GM18505 (cell line): ENCODE measurements at regions not wholly inside any gene's neighbourhood (a gene's known extent, or its start where the extent isn't known, plus 50 kb on each side); places are given as distances from the start of the nearest gene placed in this dataset.
"Not testable (repeated sequence)": the region's sequence is repeated elsewhere in the genome, so short reads cannot be mapped to it uniquely, and the experiment has no call there.

Experiments
- ATAC-seq: cut with Tn5 transposase; IDR thresholded peaks from one replicate; pipeline ENCODE4 v1.9.1; 2021; ENCODE audit not compliant: unreplicated experiment
- POLR2A ChIP-seq: IDR thresholded peaks from 4 replicates; pipeline ENCODE4 v1.6.1; 2011; ENCODE audit warnings: borderline replicate concordance; ENCODE audit not compliant: insufficient read depth, insufficient read length; ENCODE audit errors: extremely low read depth

- no peak for TF ChIP-seq POLR2A
- ATAC-seq = no peak
These were observed 162.6 kb upstream of the AUTS2 start for GRCh38 chr7:69435711-69436110.

- TF ChIP-seq POLR2A = no peak
- ATAC-seq = no peak
These were observed 161.3 kb upstream of the AUTS2 start for GRCh38 chr7:69436946-69437345.

GRCh38 chr7:69438584-69439412 is 159.5 kb upstream of the AUTS2 start:
- TF ChIP-seq POLR2A = no peak
- no peak for ATAC-seq

DNA sequence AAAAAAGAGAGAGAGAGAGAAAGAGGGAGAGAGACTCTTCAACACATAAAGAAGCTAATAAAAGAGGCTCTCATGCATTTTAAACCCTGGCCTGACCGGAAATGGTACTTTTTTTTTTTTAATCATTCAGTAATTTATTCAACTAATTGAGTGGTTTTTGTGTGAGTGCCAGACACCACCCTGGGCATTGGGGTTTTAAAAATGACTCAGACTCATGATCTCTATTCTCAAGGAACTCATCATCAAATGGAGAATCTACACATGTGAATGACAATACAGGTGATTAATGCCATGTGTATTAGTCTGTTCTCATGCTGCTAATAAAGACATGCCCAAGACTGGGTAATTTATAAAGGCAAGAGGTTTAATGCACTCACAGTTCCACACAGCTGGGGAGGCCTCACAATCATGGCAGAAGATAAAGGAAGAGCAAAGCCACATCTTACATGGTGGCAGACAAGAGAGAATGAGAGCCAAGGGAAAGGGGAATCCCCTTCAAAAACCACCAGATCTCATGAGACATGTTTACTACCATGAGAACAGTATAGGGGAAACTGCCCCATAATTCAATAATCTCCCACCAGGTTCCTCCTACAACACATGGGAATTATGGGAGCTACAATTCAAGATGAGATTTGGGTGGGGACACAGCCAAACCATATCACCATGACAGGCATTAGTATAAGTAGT is 158.5 kb upstream of the AUTS2 start:
- TF ChIP-seq POLR2A = no peak

GRCh38 chr7:69440976-69441375 is 157.3 kb upstream of the AUTS2 start:
- no peak for ATAC-seq

More for the DNA sequence above, 158.5 kb upstream of the AUTS2 start:
- no peak for ATAC-seq

GRCh38 chr7:69443136-69443535 is 155.1 kb upstream of the AUTS2 start:
- no peak for ATAC-seq
- TF ChIP-seq POLR2A = no peak

More at GRCh38 chr7:69440976-69441375, 157.3 kb upstream of the AUTS2 start:
- no peak for TF ChIP-seq POLR2A

GRCh38 chr7:69445541-69445940 is 152.7 kb upstream of the AUTS2 start:
- TF ChIP-seq POLR2A = no peak
- ATAC-seq = no peak

DNA sequence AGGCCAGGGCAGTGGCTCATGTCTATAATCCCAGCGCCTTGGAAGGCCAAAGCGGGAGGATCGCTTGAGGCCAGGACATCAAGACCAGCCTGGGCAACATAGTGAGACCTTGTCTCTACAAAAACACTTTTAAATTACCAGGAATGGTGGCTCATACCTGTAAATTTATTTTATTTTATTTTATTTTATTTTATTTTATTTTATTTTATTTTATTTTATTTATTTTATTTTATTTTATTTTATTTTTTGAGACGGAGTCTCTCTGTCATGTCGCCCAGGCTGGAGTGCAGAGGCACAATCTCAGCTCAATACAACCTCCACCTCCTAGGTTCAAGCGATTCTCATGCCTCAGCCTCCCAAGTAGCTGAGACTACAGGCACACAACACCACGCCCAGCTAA is 152.1 kb upstream of the AUTS2 start:
- ATAC-seq = not testable (repeated sequence)

- ATAC-seq = no peak
- TF ChIP-seq POLR2A = no peak
These were observed 150.2 kb upstream of the AUTS2 start for GRCh38 chr7:69448071-69448470.

DNA sequence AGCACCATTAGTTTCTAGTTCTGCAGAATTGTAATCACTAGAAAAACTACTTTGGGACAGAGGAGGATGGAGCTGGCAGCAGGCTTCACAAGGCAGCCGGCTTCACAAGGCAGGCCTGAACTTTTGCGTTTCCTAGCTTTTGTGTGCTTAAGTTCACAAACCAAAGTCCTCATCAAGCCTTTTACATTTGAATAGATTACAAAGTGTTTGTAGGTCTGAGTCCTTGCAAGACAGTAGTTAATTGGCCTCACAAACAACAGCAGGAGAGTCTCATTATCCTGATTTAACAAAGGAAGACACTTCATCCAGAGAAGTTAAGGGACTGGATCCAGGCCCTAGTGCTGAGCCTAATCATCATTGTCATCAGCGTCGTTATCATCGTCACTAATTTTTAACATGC is 147.8 kb upstream of the AUTS2 start:
- TF ChIP-seq POLR2A = no peak
- ATAC-seq = no peak

DNA sequence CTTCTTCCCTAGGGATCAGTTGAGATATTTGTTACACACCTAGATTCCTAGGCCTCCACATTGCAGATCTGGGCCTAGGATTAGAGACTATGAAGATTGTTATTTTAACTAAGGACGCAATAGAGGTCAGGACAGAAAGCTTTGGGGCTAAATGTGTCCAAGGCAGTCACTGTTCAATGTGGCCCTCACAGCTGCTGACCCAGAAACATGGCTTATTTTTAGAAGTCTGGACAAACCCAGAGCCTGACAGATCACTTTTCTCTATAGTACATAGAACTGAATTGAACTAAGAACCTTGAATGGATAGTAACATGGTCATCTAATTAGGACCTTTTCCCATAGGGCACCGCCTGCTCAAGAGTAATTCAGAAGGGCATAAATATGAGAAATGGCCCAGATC is 146.6 kb upstream of the AUTS2 start:
- no peak for TF ChIP-seq POLR2A
- no peak for ATAC-seq

DNA sequence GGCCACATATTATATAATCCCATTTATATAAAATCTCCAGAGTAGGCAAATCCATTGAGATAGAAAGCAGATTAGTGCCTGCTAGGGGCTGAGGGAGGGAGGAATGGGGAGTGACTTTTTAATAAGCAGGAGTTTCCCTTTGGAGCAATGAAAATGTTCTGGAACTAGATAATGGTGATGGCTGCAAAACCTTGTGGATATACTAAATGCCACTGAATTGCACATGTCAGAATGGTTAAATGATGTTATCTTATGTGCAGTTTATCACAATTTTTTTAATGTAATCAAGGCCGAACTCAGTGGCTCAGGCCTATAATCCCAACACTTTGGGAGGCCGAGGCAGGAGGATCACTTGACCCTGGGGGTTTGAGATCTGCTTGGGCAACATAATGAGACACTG is 145.5 kb upstream of the AUTS2 start:
- no peak for TF ChIP-seq POLR2A
- ATAC-seq = no peak

DNA sequence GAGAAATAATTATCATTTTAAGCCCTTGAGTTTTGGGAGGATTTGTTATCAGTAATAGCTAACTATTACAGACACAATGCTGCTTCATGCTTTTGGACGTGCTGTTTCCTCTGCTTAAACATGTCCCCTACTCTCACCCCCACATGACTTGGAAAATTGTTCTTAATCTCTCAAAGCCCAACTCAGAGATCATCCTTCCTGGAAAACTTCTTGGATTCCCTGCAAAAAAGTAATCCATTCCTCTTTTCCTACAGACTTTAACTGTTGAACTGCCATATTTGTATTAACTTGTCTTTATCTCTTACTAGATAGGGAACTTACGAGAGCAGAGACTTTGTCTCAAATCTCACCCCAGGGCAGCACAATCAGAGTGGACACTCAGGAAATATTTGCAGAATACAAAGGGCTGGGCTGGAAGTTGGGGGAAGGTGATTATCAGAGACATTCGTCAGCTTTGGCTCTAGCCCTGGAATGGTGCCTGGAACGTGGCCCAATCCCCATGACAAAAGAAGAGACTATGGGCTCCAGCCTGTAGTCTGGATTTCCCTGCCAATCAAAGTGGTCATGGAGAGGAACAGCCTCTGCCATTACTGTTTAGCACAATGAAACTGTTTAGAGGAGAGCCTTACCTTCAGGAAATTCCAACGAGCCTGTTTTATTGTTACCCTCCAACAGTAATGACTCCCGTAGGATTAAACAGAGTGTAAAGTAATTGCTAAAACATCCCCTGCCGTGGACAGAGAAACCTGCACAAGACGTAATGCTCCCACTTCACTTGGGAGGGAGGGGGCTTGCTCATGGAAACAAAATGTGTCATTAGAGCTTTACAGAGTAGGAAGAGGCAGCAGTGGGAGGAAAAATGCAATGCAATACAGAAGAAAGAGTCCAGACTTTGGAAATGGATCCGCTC is 140.4 kb upstream of the AUTS2 start:
- no peak for ATAC-seq
- no peak for TF ChIP-seq POLR2A

GRCh38 chr7:69464035-69464434 is 134.2 kb upstream of the AUTS2 start:
- TF ChIP-seq POLR2A = no peak
- no peak for ATAC-seq

DNA sequence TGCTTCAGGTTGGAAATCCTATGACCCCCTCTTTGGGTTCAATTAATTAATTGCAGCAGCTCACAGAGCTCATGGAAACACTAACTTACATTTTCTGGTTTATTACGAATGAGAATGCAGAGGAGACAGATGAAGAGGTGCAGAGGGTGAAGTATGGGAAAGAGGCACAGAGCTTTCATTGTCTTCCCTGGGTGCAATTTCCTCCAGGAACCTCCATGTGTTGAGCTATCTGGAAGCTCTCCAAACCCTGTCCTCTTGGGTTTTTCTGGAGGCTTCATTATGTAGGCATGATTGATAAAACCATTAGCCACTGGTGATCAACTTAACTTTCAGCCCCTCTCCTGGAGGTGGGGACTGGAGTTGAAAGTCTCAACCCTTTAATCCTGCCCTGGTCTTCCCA is 133.0 kb upstream of the AUTS2 start:
- ATAC-seq = no peak
- no peak for TF ChIP-seq POLR2A
